Keratinocyte (primary cell): ENCODE measurements at regions not wholly inside any gene's neighbourhood (a gene's known extent, or its start where the extent isn't known, plus 50 kb on each side); places are given as distances from the start of the nearest gene placed in this dataset.

Source experiments
- DNase-seq: peaks from one replicate; pipeline ENCODE4 v3.0.0-alpha.2; 2011; ENCODE audit warnings: low read depth, missing footprints, low spot score
- FAIRE-seq: peaks from 2 replicates; lab custom pipeline; 2011; peaks lifted over from hg19 to GRCh38; lab: Jason Lieb, UNC
- H2AFZ ChIP-seq: 2 replicates; pipeline ENCODE4 v1.6.0; 2012; ENCODE audit warnings: low read length, control low read depth, inconsistent platforms; ENCODE audit not compliant: control insufficient read depth
- H3K27ac ChIP-seq: 2 replicates; pipeline ENCODE4 v1.5.1; 2011; ENCODE audit warnings: low read length; ENCODE audit not compliant: control insufficient read depth, insufficient read depth
- H3K27me3 ChIP-seq: 3 replicates; pipeline ENCODE4 v1.6.0; 2011; ENCODE audit warnings: low read length; ENCODE audit not compliant: control insufficient read depth, insufficient read depth; ENCODE audit errors: extremely low read depth
- H3K36me3 ChIP-seq, 2 experiments: 2 replicates in 1 of 2; 3 replicates in 1 of 2; pipeline ENCODE4 v1.5.1; 2011; ENCODE audit warnings: low read length in 2 of 2, mild to moderate bottlenecking in 1 of 2; ENCODE audit not compliant: control insufficient read depth in 2 of 2, insufficient read depth in 2 of 2; ENCODE audit errors: extremely low read depth in 1 of 2
- H3K4me1 ChIP-seq: 3 replicates; pipeline ENCODE4 v1.5.1; 2011; ENCODE audit warnings: low read length; ENCODE audit not compliant: control insufficient read depth, insufficient read depth; ENCODE audit errors: extremely low read depth
- H3K4me2 ChIP-seq: 3 replicates; pipeline ENCODE4 v1.6.0; 2011; ENCODE audit warnings: low read depth, low read length; ENCODE audit not compliant: control insufficient read depth, insufficient read depth; ENCODE audit errors: extremely low read depth
- H3K4me3 ChIP-seq, 3 experiments: fragments of 200-600 bp in 1 of 3; sonication (generic) in 1 of 3; 2 replicates in 2 of 3; 3 replicates in 1 of 3; pipeline ENCODE4 v1.5.1; 2011 to 2016; ENCODE audit warnings: low read length in 3 of 3, mild to moderate bottlenecking in 3 of 3, control low read depth in 2 of 3, inconsistent platforms in 1 of 3, low read depth in 1 of 3, mixed read lengths in 1 of 3, mixed run types in 1 of 3, moderate library complexity in 1 of 3; ENCODE audit not compliant: control insufficient read depth in 2 of 3, insufficient read depth in 2 of 3; ENCODE audit errors: extremely low read depth in 1 of 3
- H3K79me2 ChIP-seq: 2 replicates; pipeline ENCODE4 v1.6.0; 2012; ENCODE audit warnings: low read length; ENCODE audit not compliant: control insufficient read depth, insufficient read depth
- H3K9ac ChIP-seq: 3 replicates; pipeline ENCODE4 v1.6.0; 2011; ENCODE audit warnings: low read length; ENCODE audit not compliant: control insufficient read depth, insufficient read depth; ENCODE audit errors: extremely low read depth
- H3K9me1 ChIP-seq: 3 replicates; pipeline ENCODE4 v1.6.0; 2011; ENCODE audit warnings: low read length; ENCODE audit not compliant: control insufficient read depth, insufficient read depth; ENCODE audit errors: extremely low read depth
- H3K9me3 ChIP-seq: 2 replicates; pipeline ENCODE4 v1.5.1; 2012; ENCODE audit warnings: low read depth, low read length; ENCODE audit not compliant: control insufficient read depth
- H4K20me1 ChIP-seq: 3 replicates; pipeline ENCODE4 v1.6.0; 2011; ENCODE audit warnings: low read length; ENCODE audit not compliant: control insufficient read depth, insufficient read depth; ENCODE audit errors: extremely low read depth
- EZH2 ChIP-seq: IDR thresholded peaks from one replicate; pipeline ENCODE4 v1.6.1; 2012; ENCODE audit warnings: inconsistent platforms, mild to moderate bottlenecking, low read length, moderate library complexity
- dilution Hi-C: fragments of 300-500 bp; cut with MboI; formaldehyde crosslinking; loops from one replicate; pipeline ENCODE4 v1.7.0; 2020; ENCODE audit warnings: low sequenced_read_pairs; ENCODE audit not compliant: extremely low pct_ligation_motif_present
- TF ChIP-seq, protein P1 (sequence below), 3 experiments: IDR thresholded peaks in 1 of 3; conservative IDR thresholded peaks in 1 of 3; optimal IDR thresholded peaks in 1 of 3; 2 replicates in 2 of 3; 3 replicates in 1 of 3; pipeline versions ENCODE3 to v1.5.1; 2011; ENCODE audit warnings: low read length in 3 of 3, mild to moderate bottlenecking in 3 of 3, moderate library complexity in 2 of 3, control low read depth in 1 of 3, inconsistent platforms in 1 of 3; ENCODE audit not compliant: insufficient read depth in 2 of 3; ENCODE audit errors: extremely low read depth in 1 of 3

DNA sequence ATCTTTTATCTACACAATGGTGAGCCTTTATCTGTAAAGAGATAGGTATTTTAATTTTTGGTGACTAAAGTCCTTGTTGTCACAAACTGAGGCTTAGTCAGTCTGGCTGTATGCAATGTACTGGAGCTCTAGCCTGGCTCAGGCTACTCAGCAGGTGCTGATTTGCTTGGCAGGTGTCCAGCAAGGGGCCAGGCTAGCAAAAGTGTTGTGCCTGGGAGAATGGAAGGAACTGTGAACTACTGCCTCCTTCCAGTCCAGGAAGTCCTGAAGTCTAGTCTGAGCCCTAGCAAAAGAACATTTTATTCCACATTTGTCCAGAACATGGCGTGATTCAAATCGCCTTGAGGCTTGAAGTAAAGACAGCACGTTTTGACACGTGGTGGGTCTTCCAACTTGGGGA, 260.5 kb downstream of the CCDC85A start:
- TF ChIP-seq, protein P1, sequence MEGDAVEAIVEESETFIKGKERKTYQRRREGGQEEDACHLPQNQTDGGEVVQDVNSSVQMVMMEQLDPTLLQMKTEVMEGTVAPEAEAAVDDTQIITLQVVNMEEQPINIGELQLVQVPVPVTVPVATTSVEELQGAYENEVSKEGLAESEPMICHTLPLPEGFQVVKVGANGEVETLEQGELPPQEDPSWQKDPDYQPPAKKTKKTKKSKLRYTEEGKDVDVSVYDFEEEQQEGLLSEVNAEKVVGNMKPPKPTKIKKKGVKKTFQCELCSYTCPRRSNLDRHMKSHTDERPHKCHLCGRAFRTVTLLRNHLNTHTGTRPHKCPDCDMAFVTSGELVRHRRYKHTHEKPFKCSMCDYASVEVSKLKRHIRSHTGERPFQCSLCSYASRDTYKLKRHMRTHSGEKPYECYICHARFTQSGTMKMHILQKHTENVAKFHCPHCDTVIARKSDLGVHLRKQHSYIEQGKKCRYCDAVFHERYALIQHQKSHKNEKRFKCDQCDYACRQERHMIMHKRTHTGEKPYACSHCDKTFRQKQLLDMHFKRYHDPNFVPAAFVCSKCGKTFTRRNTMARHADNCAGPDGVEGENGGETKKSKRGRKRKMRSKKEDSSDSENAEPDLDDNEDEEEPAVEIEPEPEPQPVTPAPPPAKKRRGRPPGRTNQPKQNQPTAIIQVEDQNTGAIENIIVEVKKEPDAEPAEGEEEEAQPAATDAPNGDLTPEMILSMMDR (optimal IDR thresholded peaks at IDR 0.05 in 1 of 3, IDR thresholded peaks at IDR 0.05 in 1 of 3, conservative IDR thresholded peaks at IDR 0.05 in 1 of 3; ENCODE audit: extremely low read depth in 1 of 3, insufficient read depth in 2 of 3, low read length in 3 of 3), result no peak

DNA sequence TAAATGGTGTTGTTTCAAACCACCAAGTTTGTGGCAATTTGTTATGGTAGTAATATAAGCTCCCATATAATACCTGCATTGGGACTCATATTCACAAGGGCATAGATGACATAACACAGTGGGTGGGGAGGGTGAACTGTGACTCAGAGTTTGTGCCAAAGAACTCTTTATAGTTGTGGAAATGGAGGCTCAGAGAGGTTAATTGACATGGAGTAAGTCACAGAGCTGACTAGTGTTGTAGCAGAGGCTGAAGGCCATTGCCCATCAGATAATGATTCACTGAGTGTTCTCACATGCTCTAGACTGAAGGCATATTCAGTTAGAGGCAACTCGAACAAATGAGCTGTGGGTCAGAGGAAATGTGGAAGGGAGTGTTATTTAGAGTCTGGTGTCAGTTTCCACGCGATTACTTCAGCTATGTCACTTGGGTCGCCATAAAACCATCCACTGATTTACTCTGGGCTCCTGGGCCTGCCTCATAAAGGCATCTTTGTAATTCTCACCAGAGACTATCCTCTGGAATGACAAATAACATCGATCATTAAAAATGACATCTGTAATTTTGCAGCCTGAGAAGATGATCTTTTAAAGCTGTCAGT, 264.7 kb downstream of the CCDC85A start:
- no peaks in the 10 kb centered on the region for H3K9me1 ChIP-seq
- H4K20me1 ChIP-seq, result no peaks in the 10 kb centered on the region
- H3K36me3 ChIP-seq, result no peaks in the 10 kb centered on the region
- no peak overlapping the region for H2AFZ ChIP-seq
- H3K79me2 ChIP-seq, result no peaks in the 10 kb centered on the region
- H3K4me2 ChIP-seq, result no peak overlapping the region
- no peak overlapping the region for H3K4me3 ChIP-seq
- no peak for FAIRE-seq
- no peak for DNase-seq
- peaks cover 12% of the 10 kb centered on the region for H3K4me1 ChIP-seq
- dilution Hi-C loops, result no loop called here
- no peaks in the 10 kb centered on the region for H3K9me3 ChIP-seq
- no peak overlapping the region for H3K9ac ChIP-seq
- TF ChIP-seq EZH2, result no peak
- TF ChIP-seq, protein P1 (optimal IDR thresholded peaks at IDR 0.05 in 1 of 3, IDR thresholded peaks at IDR 0.05 in 1 of 3, conservative IDR thresholded peaks at IDR 0.05 in 1 of 3; ENCODE audit: extremely low read depth in 1 of 3, insufficient read depth in 2 of 3, low read length in 3 of 3), result no peak
- no peaks in the 10 kb centered on the region for H3K27me3 ChIP-seq
- H3K27ac ChIP-seq, result peak overlapping the region; percentile 53

More for the DNA sequence above, 260.5 kb downstream of the CCDC85A start:
- Histone ChIP-seq H3K79me2 (no peaks in the 10 kb centered on the region), H2AFZ (no peak overlapping the region), H3K36me3 (no peaks in the 10 kb centered on the region), H3K9me1 (no peaks in the 10 kb centered on the region), H3K4me2 (no peak overlapping the region), H3K27me3 (no peaks in the 10 kb centered on the region), H3K9ac (no peak overlapping the region), H4K20me1 (no peaks in the 10 kb centered on the region), H3K4me1 (peaks cover 12% of the 10 kb centered on the region), H3K27ac (no peak overlapping the region), H3K4me3 (no peak overlapping the region), H3K9me3 (no peaks in the 10 kb centered on the region)
- FAIRE-seq (no peak), DNase-seq (no peak)
- dilution Hi-C loops, result no loop called here
